GM23338 (cell line): ENCODE measurements at regions not wholly inside any gene's neighbourhood (a gene's known extent, or its start where the extent isn't known, plus 50 kb on each side); places are given as distances from the start of the nearest gene placed in this dataset.

Source experiments
- ATAC-seq: fragments of 200-7000 bp; cut with Tn5 transposase; 3 replicates; pipeline ENCODE4 v1.9.1; 2020
- DNase-seq: peaks from one replicate; pipeline ENCODE4 v3.0.0-alpha.2; 2015; ENCODE audit warnings: low spot score
- H2AFZ ChIP-seq: fragments of 200-600 bp; sonication (generic); 2 replicates; pipeline ENCODE4 v1.8.0; 2016; ENCODE audit warnings: antibody characterized with exemption, mild to moderate bottlenecking, moderate library complexity
- H3F3A ChIP-seq: fragments of 200-600 bp; sonication (generic); replicated peaks from 2 replicates; pipeline ENCODE4 v1.8.0; 2017; ENCODE audit warnings: antibody characterized with exemption, mixed run types, low read depth
- H3K27ac ChIP-seq: fragments of 200-600 bp; sonication (generic); 2 replicates; pipeline ENCODE4 v1.6.1; 2016; ENCODE audit warnings: low read depth
- H3K27me3 ChIP-seq: fragments of 200-600 bp; sonication (generic); 2 replicates; pipeline ENCODE4 v1.8.0; 2016; ENCODE audit warnings: mild to moderate bottlenecking, mixed run types, moderate library complexity; ENCODE audit not compliant: insufficient read depth
- H3K36me3 ChIP-seq: fragments of 200-600 bp; sonication (generic); 2 replicates; pipeline ENCODE4 v1.8.0; 2016; ENCODE audit warnings: mild to moderate bottlenecking; ENCODE audit not compliant: insufficient read depth
- H3K4me1 ChIP-seq: fragments of 200-600 bp; sonication (generic); 2 replicates; pipeline ENCODE4 v1.8.0; 2016; ENCODE audit warnings: mild to moderate bottlenecking, moderate library complexity; ENCODE audit not compliant: insufficient read depth
- H3K4me2 ChIP-seq: fragments of 200-600 bp; sonication (generic); 2 replicates; pipeline ENCODE4 v1.7.1; 2017; ENCODE audit warnings: mixed run types
- H3K4me3 ChIP-seq: fragments of 200-600 bp; sonication (generic); 2 replicates; pipeline ENCODE4 v1.6.1; 2016; ENCODE audit warnings: mixed run types
- H3K79me2 ChIP-seq: fragments of 200-600 bp; sonication (generic); replicated peaks from 2 replicates; pipeline ENCODE4 v1.8.0; 2017; ENCODE audit warnings: mild to moderate bottlenecking; ENCODE audit not compliant: insufficient read depth
- H3K9me2 ChIP-seq: fragments of 200-600 bp; sonication (generic); 2 replicates; pipeline ENCODE4 v1.8.0; 2017; ENCODE audit not compliant: insufficient read depth
- H4K20me1 ChIP-seq: fragments of 200-600 bp; sonication (generic); replicated peaks from 2 replicates; pipeline ENCODE4 v1.8.0; 2017; ENCODE audit warnings: mild to moderate bottlenecking; ENCODE audit not compliant: insufficient read depth
- H3K27ac Mint-ChIP-seq: 2 replicates; pipeline ENCODE4 v1.8.0; 2020; ENCODE audit warnings: inconsistent platforms, mild to moderate bottlenecking, moderate library complexity, mixed read lengths
- H3K27me3 Mint-ChIP-seq: 3 replicates; pipeline ENCODE4 v1.8.0; 2022; ENCODE audit warnings: low read depth, mild to moderate bottlenecking, moderate library complexity, mixed read lengths, inconsistent platforms; ENCODE audit not compliant: insufficient read depth, poor library complexity
- H3K36me3 Mint-ChIP-seq: 3 replicates; pipeline ENCODE4 v1.8.0; 2021; ENCODE audit warnings: low read depth, mild to moderate bottlenecking, inconsistent platforms, moderate library complexity, mixed read lengths
- H3K4me1 Mint-ChIP-seq: 3 replicates; pipeline ENCODE4 v1.8.0; 2020; ENCODE audit warnings: mild to moderate bottlenecking, inconsistent platforms, mixed read lengths
- H3K4me3 Mint-ChIP-seq: 3 replicates; pipeline ENCODE4 v1.8.0; 2021; ENCODE audit warnings: moderate library complexity, mild to moderate bottlenecking, inconsistent platforms, mixed read lengths
- H3K9me3 Mint-ChIP-seq: 3 replicates; pipeline ENCODE4 v1.8.0; 2020; ENCODE audit warnings: moderate library complexity, mild to moderate bottlenecking, inconsistent platforms, mixed read lengths
- CREB1 ChIP-seq: fragments of 250-450 bp; sonication (Bioruptor Pico); IDR thresholded peaks from 2 replicates; pipeline ENCODE4 v1.5.0; 2020; ENCODE audit warnings: low read depth, mild to moderate bottlenecking, moderate library complexity
- CTCF ChIP-seq, 2 experiments: fragments of 200-600 bp in 1 of 2; sonication (generic) in 1 of 2; conservative IDR thresholded peaks; 2 replicates each; pipeline versions ENCODE4 v1.5.1 to v1.6.1; 2016 to 2017; ENCODE audit warnings: antibody characterized with exemption in 2 of 2, low read depth in 2 of 2, mild to moderate bottlenecking in 2 of 2, moderate library complexity in 1 of 2
- ETS1 ChIP-seq: IDR thresholded peaks from 2 replicates; pipeline ENCODE4 v1.6.1; 2016; ENCODE audit warnings: antibody characterized with exemption
- EZH2 ChIP-seq: fragments of 200-600 bp; sonication (generic); IDR thresholded peaks from one replicate; pipeline ENCODE4 v1.8.0; 2017; ENCODE audit warnings: antibody characterized with exemption, mild to moderate bottlenecking, low read depth; ENCODE audit not compliant: unreplicated experiment
- EZH2phosphoT487 ChIP-seq: fragments of 200-600 bp; sonication (generic); IDR thresholded peaks from one replicate; pipeline ENCODE4 v1.8.1; 2018; ENCODE audit warnings: antibody characterized with exemption; ENCODE audit not compliant: unreplicated experiment
- JUNB ChIP-seq: IDR thresholded peaks from one replicate; pipeline ENCODE4 v1.6.1; 2016; ENCODE audit warnings: antibody characterized with exemption; ENCODE audit not compliant: unreplicated experiment
- NANOG ChIP-seq: IDR thresholded peaks from 2 replicates; pipeline ENCODE4 v1.6.1; 2016; ENCODE audit warnings: antibody characterized with exemption, borderline replicate concordance
- POLR2AphosphoS5 ChIP-seq: IDR thresholded peaks from 2 replicates; pipeline ENCODE4 v1.6.1; 2016; ENCODE audit warnings: antibody characterized with exemption, low read depth
- REST ChIP-seq: IDR thresholded peaks from one replicate; pipeline ENCODE4 v1.6.1; 2018; ENCODE audit warnings: antibody characterized with exemption; ENCODE audit not compliant: unreplicated experiment
- STAT1 ChIP-seq: IDR thresholded peaks from one replicate; pipeline ENCODE4 v1.6.1; 2016; ENCODE audit warnings: antibody characterized with exemption; ENCODE audit not compliant: unreplicated experiment
- ZNF114 ChIP-seq: fragments of 250-450 bp; sonication (Bioruptor Pico); IDR thresholded peaks from 2 replicates; pipeline ENCODE4 v1.5.0; 2020; ENCODE audit warnings: mild to moderate bottlenecking, moderate library complexity
- ZNF331 ChIP-seq: fragments of 250-450 bp; sonication (Bioruptor Pico); IDR thresholded peaks from 2 replicates; pipeline ENCODE4 v1.5.0; 2020; ENCODE audit warnings: low read depth, mild to moderate bottlenecking, moderate library complexity
- ZNF462 ChIP-seq: fragments of 250-450 bp; sonication (Bioruptor Pico); IDR thresholded peaks from 2 replicates; pipeline ENCODE4 v1.5.0; 2020; ENCODE audit warnings: mild to moderate bottlenecking, moderate library complexity

- Histone ChIP-seq H3F3A (no peaks in the 10 kb centered on the region), H3K36me3 (no peaks in the 10 kb centered on the region), H3K4me3 (no peak overlapping the region), H3K9me2 (no peaks in the 10 kb centered on the region), H3K27ac (no peak overlapping the region), H3K27me3 (no peaks in the 10 kb centered on the region), H3K4me1 (no peaks in the 10 kb centered on the region), H3K79me2 (no peaks in the 10 kb centered on the region), H2AFZ (no peak overlapping the region), H3K4me2 (no peak overlapping the region), H4K20me1 (no peaks in the 10 kb centered on the region)
- H3K36me3 Mint-ChIP-seq = no peaks in the 10 kb centered on the region
- no peaks in the 10 kb centered on the region for H3K9me3 Mint-ChIP-seq
- TF ChIP-seq EZH2phosphoT487 = no peak
- no peak for TF ChIP-seq STAT1
- no peak for TF ChIP-seq POLR2AphosphoS5
- TF ChIP-seq ZNF331 (CRISPR knock-in tag) = no peak
- TF ChIP-seq CREB1 (CRISPR knock-in tag) = no peak
- TF ChIP-seq EZH2 = no peak
- no peak for TF ChIP-seq ZNF114 (CRISPR knock-in tag)
- TF ChIP-seq REST = no peak
- no peak for TF ChIP-seq ETS1
- no peak for TF ChIP-seq NANOG
- no peak for TF ChIP-seq ZNF462 (CRISPR knock-in tag)
- no peak for TF ChIP-seq CTCF (conservative IDR thresholded peaks at IDR 0.05; ENCODE audit: low read depth in 2 of 2)
- TF ChIP-seq JUNB = no peak
- DNase-seq (no peak), ATAC-seq (no peak)
- H3K4me1 Mint-ChIP-seq = no peaks in the 10 kb centered on the region
- no peak overlapping the region for H3K27ac Mint-ChIP-seq
- no peak overlapping the region for H3K4me3 Mint-ChIP-seq
- peaks cover 1% of the 10 kb centered on the region for H3K27me3 Mint-ChIP-seq
Measured at GRCh38 chr6:2407525-2407924, 162.1 kb upstream of the GMDS start.
